HG03039 (cell line): ENCODE measurements at regions not wholly inside any gene's neighbourhood (a gene's known extent, or its start where the extent isn't known, plus 50 kb on each side); places are given as distances from the start of the nearest gene placed in this dataset.
"Not testable (repeated sequence)": the region's sequence is repeated elsewhere in the genome, so short reads cannot be mapped to it uniquely, and the experiment has no call there.

ENCODE experiments used
- ATAC-seq: cut with Tn5 transposase; IDR thresholded peaks from one replicate; pipeline ENCODE4 v1.9.1; 2021; ENCODE audit warnings: mild to moderate bottlenecking, moderate library complexity; ENCODE audit not compliant: unreplicated experiment

DNA sequence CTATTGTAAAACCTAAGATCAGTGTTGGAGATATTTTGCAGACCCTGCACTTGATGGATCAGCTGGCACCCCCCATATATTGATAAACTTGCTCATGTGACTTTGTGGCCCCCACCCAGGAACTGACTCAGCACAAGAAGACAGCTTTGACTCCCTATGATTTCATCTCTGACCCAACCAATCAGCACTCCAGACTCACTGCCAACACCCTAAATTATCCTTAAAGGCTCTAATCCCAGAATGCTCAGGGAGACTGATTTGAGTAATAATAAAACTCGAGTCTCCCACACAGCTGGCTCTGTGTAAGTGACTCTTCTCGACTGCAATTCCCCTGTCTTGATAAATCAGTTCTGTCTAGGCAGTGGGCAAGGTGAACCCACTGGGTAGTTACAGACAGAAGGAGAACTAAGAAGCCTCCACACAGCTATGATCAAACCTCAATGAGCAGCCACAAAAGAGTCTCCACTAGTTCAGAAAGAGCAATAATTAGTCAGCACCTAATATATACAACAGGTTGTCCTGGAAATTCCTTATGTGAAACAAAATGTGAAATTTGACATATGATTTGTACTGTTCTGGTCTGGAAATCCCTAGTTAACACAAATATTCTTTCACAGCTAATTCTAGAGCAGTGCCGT is 52.2 kb downstream of the ACTL7B start:
- no peak for ATAC-seq

GRCh38 chr9:108802967-108803366 is 52.8 kb downstream of the ACTL7B start:
- no peak for ATAC-seq

GRCh38 chr9:108801949-108802348 is 53.8 kb downstream of the ACTL7B start:
- ATAC-seq: no peak

- no peak for ATAC-seq
These were observed 55.1 kb downstream of the ACTL7B start for GRCh38 chr9:108800632-108801099.

DNA sequence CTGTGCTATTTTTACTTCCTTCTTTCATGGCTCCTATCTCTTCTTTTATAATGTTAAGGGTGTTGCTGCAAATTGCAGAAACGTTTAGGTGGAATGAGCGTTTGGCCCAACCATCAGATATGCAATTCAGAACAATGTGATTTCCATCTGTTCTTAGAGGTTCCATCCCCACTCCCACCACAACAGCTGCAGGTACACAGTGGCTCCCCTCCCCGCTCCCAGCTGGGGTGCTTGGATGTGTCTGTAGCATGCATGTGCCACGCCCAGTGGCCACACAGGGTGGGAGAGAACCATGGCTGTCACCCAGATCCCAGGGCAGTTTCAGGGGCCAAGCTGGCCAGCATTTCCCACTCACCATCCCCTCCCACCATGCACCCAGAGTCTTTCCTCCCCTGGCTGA is 62.2 kb downstream of the ACTL7B start:
- no peak for ATAC-seq

DNA sequence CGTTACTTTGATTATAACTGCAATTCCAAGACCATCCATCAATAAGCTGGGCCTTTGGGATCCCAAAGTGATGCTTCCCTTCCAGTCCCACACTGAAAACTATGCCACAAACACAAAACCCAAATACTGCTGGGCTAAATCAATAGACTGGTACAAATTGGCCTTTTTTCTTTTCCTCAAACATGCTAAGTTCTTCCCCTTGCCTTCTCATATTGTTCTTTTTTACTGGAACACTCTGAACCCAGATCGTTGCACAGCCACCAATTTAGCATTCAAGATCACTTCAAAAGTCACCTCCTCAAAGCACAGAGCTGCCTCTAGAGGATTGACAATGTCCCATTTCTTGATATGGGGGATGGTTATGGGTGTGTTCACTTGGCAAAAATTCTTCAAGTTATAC is 66.0 kb downstream of the ACTL7B start:
- ATAC-seq: no peak

DNA sequence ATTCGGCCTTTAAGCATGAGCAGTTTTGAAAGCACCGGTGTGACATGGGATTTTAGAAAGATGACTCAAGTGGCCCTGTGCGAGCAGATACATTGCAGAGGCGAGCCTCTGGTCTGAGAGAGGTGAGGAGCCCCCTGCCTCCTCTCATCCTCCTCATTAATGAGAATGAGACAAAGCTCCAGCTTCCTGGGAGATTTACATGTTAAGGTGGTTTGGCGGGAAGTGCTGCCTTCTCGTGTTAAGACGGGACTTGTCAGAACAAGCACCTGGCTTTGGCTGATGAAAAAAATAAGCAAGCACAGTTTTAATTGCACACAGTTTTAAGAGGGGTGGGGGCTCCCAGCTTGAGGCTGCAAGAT is 68.1 kb downstream of the ACTL7B start:
- ATAC-seq: no peak

DNA sequence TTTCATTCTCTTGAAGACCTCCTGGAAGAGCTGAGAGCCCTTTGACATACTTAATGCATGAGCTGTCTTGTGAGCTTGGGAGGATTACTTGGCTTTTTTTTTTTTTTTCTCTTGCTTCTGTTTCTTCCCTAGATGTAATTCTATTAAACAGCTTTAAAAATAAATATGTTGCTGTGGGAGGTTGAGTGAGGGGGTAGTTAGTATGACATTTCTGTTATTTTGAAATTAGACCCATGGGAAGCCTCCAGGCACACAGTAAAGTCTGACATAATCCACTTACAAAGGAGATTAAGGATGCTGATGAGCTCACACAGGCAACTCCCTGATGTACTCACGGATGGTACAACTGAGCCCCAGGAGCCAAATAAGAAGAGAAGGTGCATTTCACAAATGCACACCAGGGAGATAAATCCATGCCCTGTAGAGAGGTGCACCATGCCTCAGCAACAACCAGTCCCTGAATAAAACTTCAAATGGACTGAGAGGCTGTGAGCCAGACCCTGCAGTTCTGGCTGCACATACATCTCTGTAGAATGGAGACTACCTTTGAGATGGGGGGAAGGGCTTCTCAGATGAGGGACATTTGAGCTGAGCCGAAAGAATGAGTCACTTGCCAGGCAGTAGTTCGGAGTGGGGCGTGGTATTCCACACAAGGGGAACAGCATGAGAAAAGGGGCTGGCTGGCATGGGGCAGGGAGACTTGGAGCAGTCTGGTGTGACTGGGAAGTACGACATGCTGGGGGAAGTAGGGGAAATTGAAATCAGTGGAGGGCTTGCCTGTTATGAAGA is 68.7 kb downstream of the ACTL7B start:
- no peak for ATAC-seq

DNA sequence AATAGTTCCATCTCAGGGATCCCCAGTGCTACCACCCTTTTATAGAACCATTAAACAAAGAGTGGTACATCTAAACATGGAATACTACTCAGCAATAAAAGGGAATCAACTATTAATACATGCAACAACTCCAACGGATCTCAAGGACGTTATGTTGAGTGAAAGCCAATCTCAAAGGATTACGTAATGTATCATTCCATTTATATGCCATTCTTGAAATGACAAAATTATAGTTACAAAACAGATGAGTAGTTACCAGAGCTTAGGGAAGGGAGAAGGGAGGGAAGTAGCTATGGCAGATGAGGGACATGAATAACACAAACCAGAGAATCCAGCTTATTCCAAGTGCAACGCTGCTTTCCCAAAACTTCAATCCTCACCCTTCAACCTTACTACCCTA is 69.5 kb downstream of the ACTL7B start:
- ATAC-seq: no peak

DNA sequence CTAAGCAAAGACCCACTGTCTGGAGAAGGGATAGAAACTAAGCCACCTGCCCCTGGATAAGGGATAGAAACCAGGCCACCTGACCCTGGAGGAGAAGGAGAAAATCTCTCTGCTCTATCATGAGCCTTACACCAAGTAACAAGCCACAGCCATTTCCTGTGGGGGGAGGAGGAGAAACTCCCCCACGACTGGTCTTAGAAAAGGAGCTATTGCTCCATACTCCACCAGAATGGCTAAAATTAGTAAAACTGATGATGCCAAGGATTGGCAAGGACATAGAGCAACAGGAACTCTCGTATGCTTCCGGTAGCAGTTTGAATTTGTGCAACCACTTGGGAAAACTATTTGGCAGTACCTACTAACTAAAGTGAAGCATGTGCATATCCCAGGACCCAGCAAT is 70.8 kb downstream of the ACTL7B start:
- ATAC-seq: no peak

- no peak for ATAC-seq
These were observed 71.9 kb downstream of the ACTL7B start for GRCh38 chr9:108783731-108784495.

GRCh38 chr9:108783326-108783725 is 72.5 kb downstream of the ACTL7B start:
- ATAC-seq: no peak

- ATAC-seq: no peak
These were observed 74.6 kb downstream of the ACTL7B start for GRCh38 chr9:108780942-108781734.

GRCh38 chr9:108779551-108780325 is 76.0 kb downstream of the ACTL7B start:
- no peak for ATAC-seq

GRCh38 chr9:108776920-108777639 is 78.7 kb downstream of the ACTL7B start:
- no peak for ATAC-seq

- ATAC-seq: no peak
These were observed 79.9 kb downstream of the ACTL7B start for GRCh38 chr9:108775901-108776306.

GRCh38 chr9:108774088-108774487 is 81.7 kb downstream of the ACTL7B start:
- not testable (repeated sequence) for ATAC-seq

- no peak for ATAC-seq
These were observed 83.4 kb downstream of the ACTL7B start for GRCh38 chr9:108772301-108772894.

- ATAC-seq: no peak
These were observed 87.0 kb downstream of the ACTL7B start for GRCh38 chr9:108768744-108769143.
